Left ventricle myocardium inferior (tissue), 1 donor: ENCODE measurements at regions not wholly inside any gene's neighbourhood (a gene's known extent, or its start where the extent isn't known, plus 50 kb on each side); places are given as distances from the start of the nearest gene placed in this dataset.

ENCODE experiments used
- DNase-seq: peaks from one replicate; pipeline ENCODE4 v3.0.0-alpha.2; 2020
- H3K27ac ChIP-seq: fragments of 200-600 bp; replicated peaks from 2 replicates; pipeline ENCODE4 v1.8.0; 2021
- H3K27me3 ChIP-seq: fragments of 200-600 bp; 2 replicates; pipeline ENCODE4 v1.8.0; 2021; ENCODE audit warnings: low read depth
- H3K36me3 ChIP-seq: fragments of 200-600 bp; 2 replicates; pipeline ENCODE4 v1.8.0; 2021
- H3K4me1 ChIP-seq: fragments of 200-600 bp; 2 replicates; pipeline ENCODE4 v1.8.0; 2021
- H3K4me3 ChIP-seq: fragments of 200-600 bp; 2 replicates; pipeline ENCODE4 v1.8.0; 2021; ENCODE audit warnings: mild to moderate bottlenecking, moderate library complexity
- H3K9me3 ChIP-seq: fragments of 200-600 bp; replicated peaks from 2 replicates; pipeline ENCODE4 v1.8.0; 2021
- CTCF ChIP-seq: fragments of 200-600 bp; IDR thresholded peaks from 2 replicates; pipeline ENCODE4 v1.8.0; 2021; ENCODE audit warnings: antibody characterized with exemption, mild to moderate bottlenecking, borderline replicate concordance
- intact Hi-C: fragments of 100-400 bp; cut with micrococcal nuclease; formaldehyde crosslinking; loops from one replicate; pipeline ENCODE4 v1.11.0; 2022
- donor health status: DM: no; HTN: yes; CAD: no; lungs with severe emphysema.

DNA sequence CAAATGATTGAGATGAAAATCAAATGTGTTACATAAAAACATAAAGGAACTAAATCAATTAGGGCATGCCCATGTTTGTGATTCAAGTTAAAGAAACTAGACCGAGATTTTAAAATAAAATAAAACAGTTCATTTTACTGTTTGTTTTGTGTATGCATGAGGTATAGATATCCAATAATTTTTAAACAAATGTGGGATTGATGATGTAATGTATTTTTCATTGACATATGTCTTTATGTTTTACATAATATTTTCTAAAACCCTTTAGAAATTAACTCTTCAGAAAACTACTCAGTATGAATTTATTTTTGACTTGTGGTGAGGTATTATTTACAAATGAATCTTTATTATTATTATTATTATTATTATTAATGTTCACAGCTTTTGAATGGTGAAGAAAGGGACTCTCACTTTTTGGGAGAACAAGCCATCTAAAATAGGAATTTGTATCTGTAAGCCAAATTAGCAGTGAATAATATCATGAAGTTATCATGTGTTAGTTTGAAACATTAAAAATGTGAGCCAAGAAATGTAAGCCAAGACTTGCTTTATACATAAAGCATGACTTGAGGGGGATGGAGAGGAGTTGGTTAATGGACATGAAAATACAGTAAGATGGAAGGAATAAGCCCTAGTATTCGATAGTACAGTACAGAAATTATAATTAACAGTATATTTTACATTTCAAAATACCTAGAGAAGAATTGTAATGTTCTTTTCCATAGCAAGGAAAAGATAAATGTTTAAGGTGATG is 355.0 kb downstream of the CDH10 start:
- H3K36me3 ChIP-seq = no peaks in the 10 kb centered on the region
- H3K4me3 ChIP-seq = no peak overlapping the region
- no peak for TF ChIP-seq CTCF
- H3K4me1 ChIP-seq = no peaks in the 10 kb centered on the region
- no peak overlapping the region for H3K27ac ChIP-seq
- H3K9me3 ChIP-seq = no peaks in the 10 kb centered on the region
- no peaks in the 10 kb centered on the region for H3K27me3 ChIP-seq
- intact Hi-C loops = no loop called here
- no peak for DNase-seq

DNA sequence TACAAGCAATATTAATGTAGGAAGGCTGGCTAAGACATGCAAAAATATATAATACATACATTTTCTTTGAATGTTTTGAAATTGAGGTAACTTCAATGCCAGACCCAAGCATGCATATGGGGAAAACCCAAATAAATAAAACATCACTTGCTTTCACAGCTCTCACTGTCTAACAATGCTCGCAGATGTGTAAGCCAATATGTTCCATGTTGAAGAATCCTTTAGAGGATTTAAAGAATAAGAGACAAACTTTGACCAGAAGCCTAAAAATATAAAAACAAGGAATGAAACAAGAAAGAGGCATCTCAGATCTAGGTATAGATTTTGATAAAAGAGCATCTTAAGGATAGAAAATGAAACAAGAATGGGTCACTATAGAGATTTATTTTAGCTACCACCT is 354.2 kb downstream of the CDH10 start:
- Histone ChIP-seq H3K27ac (no peak overlapping the region), H3K4me1 (no peaks in the 10 kb centered on the region), H3K36me3 (no peaks in the 10 kb centered on the region), H3K27me3 (no peaks in the 10 kb centered on the region), H3K4me3 (no peak overlapping the region), H3K9me3 (peaks cover 4% of the 10 kb centered on the region)
- TF ChIP-seq CTCF = no peak
- DNase-seq = no peak
- intact Hi-C loops = no loop called here

- no peaks in the 10 kb centered on the region for H3K27me3 ChIP-seq
- H3K9me3 ChIP-seq = peaks cover 10% of the 10 kb centered on the region
- H3K27ac ChIP-seq = no peak overlapping the region
- no peak overlapping the region for H3K4me3 ChIP-seq
- no peaks in the 10 kb centered on the region for H3K36me3 ChIP-seq
- intact Hi-C loops = no loop called here
- TF ChIP-seq CTCF = no peak
- H3K4me1 ChIP-seq = no peaks in the 10 kb centered on the region
- DNase-seq = no peak
Measured at GRCh38 chr5:24291916-24292315, 352.9 kb downstream of the CDH10 start.

DNA sequence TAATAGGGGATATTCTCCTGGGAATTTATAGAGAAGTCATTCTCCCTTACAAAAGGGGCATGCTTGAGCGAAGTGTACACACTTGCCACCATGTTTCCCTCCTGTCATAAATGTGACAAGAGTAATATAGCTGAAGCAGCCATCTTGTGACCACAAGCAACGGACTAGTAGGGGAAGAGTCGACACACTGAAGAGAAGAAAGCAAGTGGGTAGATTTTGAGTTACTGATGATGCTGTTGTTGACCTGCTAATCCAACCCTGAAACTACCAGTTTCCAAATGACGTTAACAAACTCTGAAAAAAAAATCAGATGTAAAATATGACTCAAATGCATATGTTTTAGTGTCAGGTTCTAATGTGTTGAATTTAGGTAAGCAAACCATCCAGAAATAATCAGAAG is 350.4 kb downstream of the CDH10 start:
- DNase-seq = no peak
- intact Hi-C loops = no loop called here
- Histone ChIP-seq H3K4me1 (no peaks in the 10 kb centered on the region), H3K27ac (no peak overlapping the region), H3K27me3 (no peaks in the 10 kb centered on the region), H3K36me3 (no peaks in the 10 kb centered on the region), H3K4me3 (no peak overlapping the region), H3K9me3 (peaks cover 13% of the 10 kb centered on the region)
- no peak for TF ChIP-seq CTCF

- H3K4me3 ChIP-seq = no peak overlapping the region
- TF ChIP-seq CTCF = no peak
- H3K27me3 ChIP-seq = no peaks in the 10 kb centered on the region
- intact Hi-C loops = no loop called here
- no peaks in the 10 kb centered on the region for H3K4me1 ChIP-seq
- peaks cover 54% of the 10 kb centered on the region for H3K9me3 ChIP-seq
- DNase-seq = no peak
- no peak overlapping the region for H3K27ac ChIP-seq
- H3K36me3 ChIP-seq = no peaks in the 10 kb centered on the region
Measured at GRCh38 chr5:24314106-24314505, 330.7 kb downstream of the CDH10 start.
